NCI-H128 (cell line): ENCODE measurements at regions not wholly inside any gene's neighbourhood (a gene's known extent, or its start where the extent isn't known, plus 50 kb on each side); places are given as distances from the start of the nearest gene placed in this dataset.
"Not testable (repeated sequence)": the region's sequence is repeated elsewhere in the genome, so short reads cannot be mapped to it uniquely, and the experiment has no call there.

Source experiments
- DNase-seq: peaks from one replicate; lab custom pipeline; 2025; ENCODE audit not compliant: unreplicated experiment; lab: John Stamatoyannopoulos, UW

DNA sequence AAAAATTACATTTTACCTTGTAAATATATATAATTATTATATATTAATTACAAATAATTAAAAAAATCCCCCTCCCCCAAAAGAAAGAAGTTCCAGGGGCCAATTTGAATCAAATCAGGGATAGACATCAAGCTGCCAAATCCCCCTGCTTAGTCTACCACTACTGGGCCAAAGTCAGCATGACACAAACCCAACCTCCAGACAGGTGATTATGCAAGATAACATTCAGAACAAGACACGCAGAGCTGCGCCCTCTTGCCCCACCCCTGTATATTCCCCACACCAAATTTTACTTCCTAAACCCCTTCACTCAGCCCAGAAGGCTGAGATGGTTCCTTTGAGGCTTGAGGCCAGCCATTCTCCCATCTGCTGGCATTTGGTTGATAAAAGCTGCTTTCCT, 2059.1 kb upstream of the CDH6 start:
- no peak for DNase-seq

DNA sequence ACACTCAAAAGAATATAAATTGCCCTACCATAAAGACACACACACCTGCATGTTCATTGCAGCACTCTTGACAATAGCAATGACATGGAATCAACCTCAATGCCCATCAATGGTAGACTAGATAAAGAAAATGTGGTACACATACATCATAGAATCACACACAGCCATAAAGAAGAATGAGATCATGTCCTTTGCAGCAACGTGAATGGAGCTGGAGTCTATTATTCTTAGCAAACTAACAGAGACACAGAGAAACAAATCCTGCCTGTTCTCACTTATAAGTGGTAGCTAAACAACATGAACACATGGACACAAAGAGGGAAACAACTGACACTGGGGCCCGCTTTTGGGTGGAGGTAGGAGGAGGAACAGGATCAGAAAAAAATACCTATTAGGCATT, 2062.2 kb upstream of the CDH6 start:
- no peak for DNase-seq

DNA sequence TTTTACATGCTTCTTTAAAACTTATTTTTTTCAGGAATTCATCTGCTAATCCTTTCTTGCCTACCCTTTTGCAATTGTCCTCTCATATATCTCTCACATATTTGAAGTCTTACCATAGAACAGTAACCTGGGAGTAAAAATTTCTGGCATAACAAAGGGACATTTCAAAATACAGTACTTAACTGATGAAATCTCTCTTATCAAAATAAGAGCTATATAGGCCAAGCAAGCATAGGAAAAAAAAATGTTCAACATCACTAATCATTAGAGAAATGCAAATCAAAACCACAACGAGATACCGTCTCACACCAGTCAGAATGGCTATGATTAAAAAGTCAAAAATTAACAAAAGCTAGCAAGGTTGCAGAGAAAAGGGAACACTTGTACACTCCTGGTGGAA, 2062.7 kb upstream of the CDH6 start:
- DNase-seq: no peak

DNA sequence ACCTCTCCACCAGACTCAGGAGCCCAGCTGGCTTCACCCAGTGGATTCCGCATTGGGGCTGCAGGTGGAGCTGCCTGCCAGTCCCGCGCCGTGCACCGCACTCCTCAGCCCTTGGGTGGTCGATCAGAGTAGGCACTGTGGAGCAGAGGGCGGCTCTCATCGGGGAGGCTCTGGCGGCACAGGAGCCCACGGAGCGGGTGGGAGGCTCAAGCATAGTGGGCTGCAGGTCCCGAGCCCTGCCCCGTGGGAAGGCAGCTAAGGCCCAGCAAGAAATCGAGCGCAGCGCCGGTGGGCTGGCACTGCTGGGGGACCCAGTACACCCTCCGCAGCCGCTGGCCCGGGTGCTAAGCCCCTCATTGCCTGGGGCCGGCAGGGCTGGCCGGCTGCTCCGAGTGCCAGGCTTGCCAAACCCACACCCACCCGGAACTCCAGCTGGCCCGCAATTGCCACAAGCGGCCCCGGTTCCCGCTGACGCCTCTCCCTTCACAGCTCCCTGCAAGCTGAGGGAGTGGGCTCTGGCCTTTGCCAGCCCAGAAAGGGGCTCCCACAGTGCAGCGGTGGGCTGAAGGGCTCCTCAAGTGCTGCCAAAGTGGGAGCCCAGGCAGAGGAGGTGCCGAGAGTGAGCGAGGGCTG, 2065.8 kb upstream of the CDH6 start:
- not testable (repeated sequence) for DNase-seq

DNA sequence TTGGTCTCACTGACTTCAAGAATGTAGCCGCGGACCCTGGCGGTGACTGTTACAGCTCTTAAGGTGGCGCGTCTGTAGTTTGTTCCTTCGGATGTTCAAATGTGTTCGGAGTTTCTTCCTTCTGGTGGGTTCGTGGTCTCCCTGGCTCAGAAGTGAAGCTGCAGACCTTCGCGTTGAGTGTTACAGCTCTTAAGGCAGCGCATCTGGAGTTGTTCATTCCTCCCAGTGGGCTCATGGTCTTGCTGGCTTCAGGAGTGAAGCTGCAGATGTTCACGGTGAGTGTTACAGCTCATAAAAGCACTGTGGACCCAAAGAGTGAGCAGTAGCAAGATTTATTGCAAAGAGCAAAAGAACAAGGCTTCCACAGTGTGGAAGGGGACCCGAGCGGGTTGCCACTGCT, 2067.0 kb upstream of the CDH6 start:
- DNase-seq: not testable (repeated sequence)

- DNase-seq: no peak
Observed at GRCh38 chr5:29122306-29122705, 2071.2 kb upstream of the CDH6 start.

GRCh38 chr5:29114331-29114768, 2076.0 kb upstream of the CDH9 start:
- DNase-seq: no peak

- no peak for DNase-seq
Observed at GRCh38 chr5:29113516-29113915, 2075.1 kb upstream of the CDH9 start.

GRCh38 chr5:29099585-29099984, 2061.2 kb upstream of the CDH9 start:
- DNase-seq: no peak

- DNase-seq: no peak
Observed at GRCh38 chr5:29089591-29090130, 2051.3 kb upstream of the CDH9 start.

- DNase-seq: no peak
Observed at GRCh38 chr5:29085142-29085541, 2046.8 kb upstream of the CDH9 start.

DNA sequence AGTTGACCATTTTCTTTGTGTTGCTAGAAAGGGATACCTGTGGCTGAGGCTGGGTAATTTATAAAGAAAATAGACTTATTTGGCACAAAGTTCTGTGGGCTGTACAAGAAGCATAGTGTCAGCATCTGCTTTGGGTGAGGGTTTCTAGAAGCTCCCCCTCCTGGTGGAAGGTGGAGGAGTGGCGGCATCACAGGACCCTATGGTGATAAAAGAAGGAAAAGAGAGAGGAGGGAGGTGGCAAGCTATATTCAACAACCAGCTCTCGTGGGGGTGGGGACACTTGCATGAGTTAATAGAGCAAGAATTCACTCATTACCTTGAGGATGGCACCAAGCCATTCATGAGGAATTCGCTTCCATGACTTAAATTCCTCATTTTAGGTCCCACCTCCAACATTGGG, 2041.4 kb upstream of the CDH9 start:
- no peak for DNase-seq

DNA sequence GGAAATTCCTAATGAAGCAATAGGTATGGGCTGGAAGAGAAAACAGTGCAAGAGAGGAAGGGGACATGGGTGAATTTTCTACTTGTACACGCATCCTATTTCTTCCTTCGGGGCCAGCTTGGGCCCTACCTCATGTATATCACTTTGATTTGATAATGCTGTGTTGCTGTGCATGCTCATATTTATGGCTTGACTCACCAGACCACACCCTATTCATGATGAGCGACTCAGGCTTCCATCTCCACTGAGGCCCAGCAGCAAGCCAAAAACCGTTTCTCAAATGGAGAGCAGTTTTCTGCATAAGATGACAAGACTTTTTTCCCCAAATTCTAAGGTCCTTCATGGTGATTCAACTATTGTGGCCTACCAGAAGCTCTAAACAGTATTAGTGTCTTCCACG, 2039.1 kb upstream of the CDH9 start:
- DNase-seq: no peak

GRCh38 chr5:29069104-29069402, 2030.7 kb upstream of the CDH9 start:
- DNase-seq: no peak

GRCh38 chr5:29061381-29061780, 2023.0 kb upstream of the CDH9 start:
- DNase-seq: no peak

- DNase-seq: no peak
Observed at GRCh38 chr5:29054694-29055093, 2016.3 kb upstream of the CDH9 start.

DNA sequence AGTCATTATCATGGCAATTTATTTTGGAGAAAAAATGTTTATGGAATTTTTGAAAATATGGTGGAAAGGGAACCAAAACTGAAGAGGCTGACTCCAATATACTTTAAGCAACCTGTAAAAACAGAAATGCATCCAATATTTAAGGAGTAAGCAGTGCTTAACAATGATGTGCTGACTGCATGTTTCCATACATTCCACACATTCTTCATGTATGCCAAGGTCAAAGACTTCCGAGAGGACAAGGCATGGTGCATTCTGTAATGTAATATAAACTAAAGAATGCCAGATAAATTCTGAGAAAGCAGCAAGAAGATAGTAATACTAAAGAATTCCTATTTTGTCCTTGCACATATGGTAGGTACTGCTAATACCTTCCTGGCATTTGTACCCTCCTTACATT, 2015.9 kb upstream of the CDH9 start:
- no peak for DNase-seq

GRCh38 chr5:29051509-29051908, 2013.1 kb upstream of the CDH9 start:
- no peak for DNase-seq

GRCh38 chr5:29042152-29042551, 2003.8 kb upstream of the CDH9 start:
- no peak for DNase-seq

DNA sequence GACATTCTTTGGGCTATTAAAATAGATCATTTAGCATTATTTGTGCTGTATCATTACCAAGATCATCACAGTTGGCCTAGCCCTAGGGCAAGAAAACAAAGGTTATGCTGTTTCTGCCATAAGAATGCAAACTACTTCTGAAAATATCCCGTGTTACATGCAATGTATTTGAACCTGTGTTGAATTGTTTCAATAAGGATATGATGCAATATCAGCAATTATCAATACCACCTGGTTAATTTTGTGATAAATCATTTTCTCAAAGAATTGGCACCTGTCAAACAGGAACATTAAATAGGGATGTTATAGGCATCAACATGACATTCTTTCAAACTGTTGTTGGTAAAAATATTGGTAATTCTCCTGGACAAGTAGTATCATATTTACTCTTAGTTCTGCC, 2002.0 kb upstream of the CDH9 start:
- no peak for DNase-seq

DNA sequence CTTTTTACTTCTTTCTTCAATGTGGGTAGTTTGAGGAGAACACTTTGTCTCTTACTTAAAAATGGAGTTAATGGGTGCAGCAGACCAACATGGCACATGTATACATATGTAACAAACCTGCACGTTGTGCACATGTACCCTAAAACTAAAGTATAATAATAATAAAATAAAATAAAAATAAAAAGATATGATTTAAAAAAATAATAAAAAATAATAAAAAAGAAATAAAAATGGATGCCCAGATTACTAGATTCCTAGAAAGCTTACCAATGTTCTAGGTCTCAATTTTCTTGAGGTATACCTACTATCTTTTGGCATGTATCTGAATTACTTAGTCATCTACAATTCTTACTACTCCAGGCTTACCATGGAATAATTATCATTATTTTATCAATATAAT, 2001.6 kb upstream of the CDH9 start:
- DNase-seq: no peak

- DNase-seq: no peak
Observed at GRCh38 chr5:29037716-29038115, 1999.3 kb upstream of the CDH9 start.

GRCh38 chr5:29024052-29024451, 1985.7 kb upstream of the CDH9 start:
- no peak for DNase-seq
